Cortex of kidney (tissue), 1 donor: ENCODE measurements at regions not wholly inside any gene's neighbourhood (a gene's known extent, or its start where the extent isn't known, plus 50 kb on each side); places are given as distances from the start of the nearest gene placed in this dataset.

Source experiments
- DNase-seq: peaks from one replicate; lab custom pipeline; 2025; lab: John Stamatoyannopoulos, UW

GRCh38 chr13:106382534-106382933, 152.9 kb downstream of the EFNB2 start:
- DNase-seq, result no peak

- no peak for DNase-seq
Observed at GRCh38 chr13:106381091-106381490, 154.4 kb downstream of the EFNB2 start.

- no peak for DNase-seq
Observed at GRCh38 chr13:106377931-106378662, 157.4 kb downstream of the EFNB2 start.

GRCh38 chr13:106377341-106377740, 158.1 kb downstream of the EFNB2 start:
- DNase-seq, result no peak

GRCh38 chr13:106376401-106377112, 158.9 kb downstream of the EFNB2 start:
- no peak for DNase-seq

GRCh38 chr13:106375085-106375484, 160.4 kb downstream of the EFNB2 start:
- DNase-seq, result no peak

GRCh38 chr13:106374631-106375030, 160.8 kb downstream of the EFNB2 start:
- no peak for DNase-seq

- DNase-seq, result no peak
Observed at GRCh38 chr13:106373989-106374572, 161.4 kb downstream of the EFNB2 start.

GRCh38 chr13:106373304-106373988, 162.0 kb downstream of the EFNB2 start:
- DNase-seq, result no peak

- DNase-seq, result no peak
Observed at GRCh38 chr13:106372199-106373155, 163.0 kb downstream of the EFNB2 start.

- no peak for DNase-seq
Observed at GRCh38 chr13:106371024-106371423, 164.4 kb downstream of the EFNB2 start.

- DNase-seq, result no peak
Observed at GRCh38 chr13:106369858-106370257, 165.6 kb downstream of the EFNB2 start.

GRCh38 chr13:106369091-106369490, 166.4 kb downstream of the EFNB2 start:
- no peak for DNase-seq

- no peak for DNase-seq
Observed at GRCh38 chr13:106367361-106367971, 168.0 kb downstream of the EFNB2 start.

GRCh38 chr13:106362707-106363106, 172.8 kb downstream of the EFNB2 start:
- DNase-seq, result no peak

GRCh38 chr13:106361621-106362020, 173.8 kb downstream of the EFNB2 start:
- no peak for DNase-seq

GRCh38 chr13:106357198-106357597, 178.3 kb downstream of the EFNB2 start:
- DNase-seq, result no peak

- DNase-seq, result no peak
Observed at GRCh38 chr13:106355866-106356265, 179.6 kb downstream of the EFNB2 start.

GRCh38 chr13:106354961-106355360, 180.5 kb downstream of the EFNB2 start:
- no peak for DNase-seq

GRCh38 chr13:106352850-106353249, 182.6 kb downstream of the EFNB2 start:
- no peak for DNase-seq

GRCh38 chr13:106351251-106351650, 184.2 kb downstream of the EFNB2 start:
- no peak for DNase-seq
